ENCODE measurements at regions not wholly inside any gene's neighbourhood (a gene's known extent, or its start where the extent isn't known, plus 50 kb on each side); places are given as distances from the start of the nearest gene placed in this dataset.

GRCh38 chr12:30041096-30041495, 257.4 kb upstream of the TMTC1 start:
- no peaks in the 10 kb centered on the region for H3K27me3 ChIP-seq
- no peak for ATAC-seq
- H3K27ac ChIP-seq = no peak overlapping the region
- intact Hi-C loops (cut with DNase I) = no loop called here
- H3K4me1 ChIP-seq = no peaks in the 10 kb centered on the region
- no peak for DNase-seq
- H3K4me3 ChIP-seq = no peak overlapping the region
- H3K36me3 ChIP-seq = no peaks in the 10 kb centered on the region
- TF ChIP-seq, protein P1, sequence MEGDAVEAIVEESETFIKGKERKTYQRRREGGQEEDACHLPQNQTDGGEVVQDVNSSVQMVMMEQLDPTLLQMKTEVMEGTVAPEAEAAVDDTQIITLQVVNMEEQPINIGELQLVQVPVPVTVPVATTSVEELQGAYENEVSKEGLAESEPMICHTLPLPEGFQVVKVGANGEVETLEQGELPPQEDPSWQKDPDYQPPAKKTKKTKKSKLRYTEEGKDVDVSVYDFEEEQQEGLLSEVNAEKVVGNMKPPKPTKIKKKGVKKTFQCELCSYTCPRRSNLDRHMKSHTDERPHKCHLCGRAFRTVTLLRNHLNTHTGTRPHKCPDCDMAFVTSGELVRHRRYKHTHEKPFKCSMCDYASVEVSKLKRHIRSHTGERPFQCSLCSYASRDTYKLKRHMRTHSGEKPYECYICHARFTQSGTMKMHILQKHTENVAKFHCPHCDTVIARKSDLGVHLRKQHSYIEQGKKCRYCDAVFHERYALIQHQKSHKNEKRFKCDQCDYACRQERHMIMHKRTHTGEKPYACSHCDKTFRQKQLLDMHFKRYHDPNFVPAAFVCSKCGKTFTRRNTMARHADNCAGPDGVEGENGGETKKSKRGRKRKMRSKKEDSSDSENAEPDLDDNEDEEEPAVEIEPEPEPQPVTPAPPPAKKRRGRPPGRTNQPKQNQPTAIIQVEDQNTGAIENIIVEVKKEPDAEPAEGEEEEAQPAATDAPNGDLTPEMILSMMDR (IDR thresholded peaks at IDR 0.05) = no peak
- no peaks in the 10 kb centered on the region for H3K9me3 ChIP-seq

GRCh38 chr12:30030693-30031374, 247.1 kb upstream of the TMTC1 start:
- Histone ChIP-seq H3K27me3 (no peaks in the 10 kb centered on the region), H3K36me3 (no peaks in the 10 kb centered on the region), H3K9me3 (no peaks in the 10 kb centered on the region), H3K4me1 (no peaks in the 10 kb centered on the region), H3K27ac (no peak overlapping the region), H3K4me3 (no peak overlapping the region)
- TF ChIP-seq, protein P1 (IDR thresholded peaks at IDR 0.05) = no peak
- intact Hi-C loops (cut with DNase I) = no loop called here
- ATAC-seq (no peak), DNase-seq (no peak)

DNA sequence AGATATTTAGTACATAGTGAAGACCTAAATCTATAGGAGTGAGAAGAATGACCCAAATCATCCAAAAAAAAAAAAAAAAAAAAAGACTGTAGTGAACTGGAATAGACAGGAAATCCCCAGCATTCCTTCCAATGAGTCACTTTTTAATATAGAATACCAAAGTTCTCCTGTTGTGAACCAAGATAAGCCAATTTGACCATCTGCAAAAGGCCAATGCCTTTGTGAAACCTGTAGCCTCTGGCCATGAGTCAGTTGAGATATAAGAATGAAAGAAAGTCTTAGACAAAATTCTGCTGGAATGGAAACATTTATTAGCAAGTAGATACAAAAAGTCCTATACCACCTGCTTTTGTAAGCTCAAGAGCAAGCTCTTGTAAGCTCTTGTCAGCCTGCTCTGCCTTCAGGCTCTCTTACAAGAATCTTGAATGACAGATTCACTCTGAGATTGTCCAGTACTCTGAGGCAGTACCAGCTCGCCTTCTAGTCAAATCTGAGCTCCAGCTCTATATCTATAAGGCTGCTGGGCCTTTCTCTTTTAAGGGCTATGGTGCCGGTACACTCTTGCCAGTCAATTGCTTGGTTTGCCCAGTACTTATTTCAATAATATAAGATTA, 243.0 kb upstream of the TMTC1 start:
- Histone ChIP-seq H3K4me1 (no peaks in the 10 kb centered on the region), H3K36me3 (no peaks in the 10 kb centered on the region), H3K9me3 (no peaks in the 10 kb centered on the region), H3K4me3 (no peak overlapping the region), H3K27ac (no peak overlapping the region), H3K27me3 (no peaks in the 10 kb centered on the region)
- intact Hi-C loops (cut with DNase I) = no loop called here
- DNase-seq (no peak), ATAC-seq (no peak)
- TF ChIP-seq, protein P1 (IDR thresholded peaks at IDR 0.05) = no peak

DNA sequence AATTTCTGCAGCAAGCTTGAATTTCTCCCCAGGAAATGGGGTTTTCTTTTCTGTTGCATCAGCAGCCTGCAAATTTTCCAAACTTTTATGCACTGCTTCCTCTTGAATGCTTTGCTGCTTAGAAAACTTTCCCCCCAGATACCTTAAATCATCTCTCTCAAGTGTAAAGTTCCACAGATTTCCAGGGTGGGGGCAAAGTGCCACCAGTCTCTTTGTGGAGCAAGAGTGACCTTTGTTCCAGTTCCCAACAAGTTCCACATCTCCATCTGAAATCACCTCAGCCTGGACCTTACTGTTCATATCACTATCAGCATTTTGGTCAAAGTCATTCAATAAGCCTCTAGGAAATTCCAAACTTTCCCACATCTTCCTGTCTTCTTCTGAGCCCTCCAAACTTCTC, 241.6 kb upstream of the TMTC1 start:
- H3K36me3 ChIP-seq = no peaks in the 10 kb centered on the region
- no peaks in the 10 kb centered on the region for H3K9me3 ChIP-seq
- no peak for ATAC-seq
- H3K27me3 ChIP-seq = no peaks in the 10 kb centered on the region
- DNase-seq = no peak
- no peaks in the 10 kb centered on the region for H3K4me1 ChIP-seq
- H3K4me3 ChIP-seq = no peak overlapping the region
- intact Hi-C loops (cut with DNase I) = no loop called here
- H3K27ac ChIP-seq = no peak overlapping the region
- TF ChIP-seq, protein P1 (IDR thresholded peaks at IDR 0.05) = no peak

- no peaks in the 10 kb centered on the region for H3K27me3 ChIP-seq
- no peak overlapping the region for H3K27ac ChIP-seq
- TF ChIP-seq, protein P1 (IDR thresholded peaks at IDR 0.05) = no peak
- no peaks in the 10 kb centered on the region for H3K4me1 ChIP-seq
- no peak overlapping the region for H3K4me3 ChIP-seq
- no peak for ATAC-seq
- intact Hi-C loops (cut with DNase I) = no loop called here
- H3K36me3 ChIP-seq = no peaks in the 10 kb centered on the region
- DNase-seq = no peak
- no peaks in the 10 kb centered on the region for H3K9me3 ChIP-seq
Measured at GRCh38 chr12:30023186-30023585, 239.4 kb upstream of the TMTC1 start.
